GM06990 (cell line): ENCODE measurements at regions not wholly inside any gene's neighbourhood (a gene's known extent, or its start where the extent isn't known, plus 50 kb on each side); places are given as distances from the start of the nearest gene placed in this dataset.

ENCODE experiments used
- DNase-seq: peaks from one replicate; pipeline ENCODE4 v3.0.0-alpha.2; 2011; ENCODE audit not compliant: insufficient read length; ENCODE audit errors: extremely low read depth
- H3K27me3 ChIP-seq: replicated peaks from 2 replicates; pipeline ENCODE4 v1.6.0; 2011; ENCODE audit warnings: low read length; ENCODE audit not compliant: control insufficient read depth, insufficient read depth
- H3K36me3 ChIP-seq: 2 replicates; pipeline ENCODE4 v1.5.1; 2011; ENCODE audit warnings: low read length; ENCODE audit not compliant: control insufficient read depth, insufficient read depth
- H3K4me3 ChIP-seq: replicated peaks from 2 replicates; pipeline ENCODE4 v1.5.1; 2011; ENCODE audit warnings: low read depth, mild to moderate bottlenecking, control low read depth, low read length
- TF ChIP-seq, protein P1 (sequence below): IDR thresholded peaks from 2 replicates; pipeline ENCODE4 v1.5.1; 2011; ENCODE audit warnings: low read length, control low read depth, mild to moderate bottlenecking, inconsistent platforms; ENCODE audit not compliant: insufficient read depth, poor library complexity, severe bottlenecking

DNA sequence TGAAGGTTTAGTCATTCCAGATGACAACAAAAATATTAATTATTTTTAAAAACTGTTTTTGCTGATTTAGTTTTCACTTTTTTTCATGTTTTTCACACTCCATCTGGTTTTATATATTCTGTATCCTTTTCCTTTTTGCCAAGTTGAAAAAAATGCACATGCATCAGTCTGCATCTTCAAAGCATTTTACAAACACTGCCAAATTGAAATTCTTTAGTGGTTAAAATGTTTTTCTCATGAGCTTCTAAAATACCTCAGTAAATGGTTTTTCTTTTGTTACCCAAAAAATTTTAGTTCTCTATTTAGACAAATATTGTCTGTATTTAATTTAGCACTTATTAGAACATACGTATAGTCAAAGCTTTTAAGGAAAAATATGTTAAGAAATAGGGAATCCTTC, 386.9 kb upstream of the HSF2 start:
- no peaks in the 10 kb centered on the region for H3K36me3 ChIP-seq
- no peak overlapping the region for H3K4me3 ChIP-seq
- TF ChIP-seq, protein P1, sequence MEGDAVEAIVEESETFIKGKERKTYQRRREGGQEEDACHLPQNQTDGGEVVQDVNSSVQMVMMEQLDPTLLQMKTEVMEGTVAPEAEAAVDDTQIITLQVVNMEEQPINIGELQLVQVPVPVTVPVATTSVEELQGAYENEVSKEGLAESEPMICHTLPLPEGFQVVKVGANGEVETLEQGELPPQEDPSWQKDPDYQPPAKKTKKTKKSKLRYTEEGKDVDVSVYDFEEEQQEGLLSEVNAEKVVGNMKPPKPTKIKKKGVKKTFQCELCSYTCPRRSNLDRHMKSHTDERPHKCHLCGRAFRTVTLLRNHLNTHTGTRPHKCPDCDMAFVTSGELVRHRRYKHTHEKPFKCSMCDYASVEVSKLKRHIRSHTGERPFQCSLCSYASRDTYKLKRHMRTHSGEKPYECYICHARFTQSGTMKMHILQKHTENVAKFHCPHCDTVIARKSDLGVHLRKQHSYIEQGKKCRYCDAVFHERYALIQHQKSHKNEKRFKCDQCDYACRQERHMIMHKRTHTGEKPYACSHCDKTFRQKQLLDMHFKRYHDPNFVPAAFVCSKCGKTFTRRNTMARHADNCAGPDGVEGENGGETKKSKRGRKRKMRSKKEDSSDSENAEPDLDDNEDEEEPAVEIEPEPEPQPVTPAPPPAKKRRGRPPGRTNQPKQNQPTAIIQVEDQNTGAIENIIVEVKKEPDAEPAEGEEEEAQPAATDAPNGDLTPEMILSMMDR = no peak
- H3K27me3 ChIP-seq = no peaks in the 10 kb centered on the region
- no peak for DNase-seq

DNA sequence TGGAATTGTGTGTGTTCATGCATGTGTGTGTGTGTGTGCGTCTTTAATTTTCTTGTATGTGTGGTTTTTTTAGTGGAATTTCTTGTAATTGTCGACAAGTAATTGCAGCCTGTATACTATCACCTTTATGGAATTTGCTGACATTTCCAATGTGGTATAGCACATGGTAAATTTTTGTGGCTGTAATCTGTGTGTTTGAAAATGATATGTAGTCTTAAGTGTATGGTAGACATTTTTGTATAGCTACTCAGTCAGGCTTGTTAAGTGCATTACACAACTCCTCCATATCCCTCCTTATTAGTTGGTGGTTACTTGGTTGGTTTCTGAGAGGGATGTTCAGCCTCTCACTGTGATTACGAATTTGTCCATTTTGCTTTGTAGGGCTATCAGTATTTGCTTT, 384.5 kb upstream of the HSF2 start:
- no peak for DNase-seq
- TF ChIP-seq, protein P1 = no peak
- no peak overlapping the region for H3K4me3 ChIP-seq
- no peaks in the 10 kb centered on the region for H3K36me3 ChIP-seq
- no peaks in the 10 kb centered on the region for H3K27me3 ChIP-seq

DNA sequence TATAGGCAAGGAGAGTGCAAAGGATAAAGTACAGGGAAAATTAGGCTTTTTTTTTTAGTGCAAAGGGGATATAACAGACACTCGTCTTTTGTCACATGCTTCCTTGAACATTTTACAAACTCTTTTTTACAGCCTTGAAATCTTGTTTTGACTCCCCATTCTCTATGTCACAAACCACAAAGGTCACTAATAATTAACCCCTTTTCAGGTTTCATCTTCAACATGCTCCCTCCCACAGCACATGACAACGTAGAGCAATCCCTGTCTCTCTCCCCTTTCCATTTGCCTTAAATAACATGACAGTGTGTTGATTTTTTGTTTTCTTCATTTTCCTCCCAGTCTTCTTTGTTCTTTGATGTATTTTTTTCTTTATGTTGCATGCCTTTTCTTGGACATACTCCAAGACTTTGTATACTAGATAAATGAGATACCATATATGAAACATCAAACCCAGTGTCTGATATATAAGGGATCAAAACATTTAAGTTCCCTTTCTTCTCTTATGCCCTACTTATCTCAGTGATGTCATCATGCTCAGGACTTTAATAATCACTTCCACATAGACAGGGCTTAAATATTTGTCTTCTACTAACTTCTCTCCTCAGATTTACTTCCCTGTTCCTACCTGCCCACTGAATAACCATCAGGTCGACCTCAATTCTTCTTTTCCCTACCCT, 378.7 kb upstream of the HSF2 start:
- TF ChIP-seq, protein P1 = no peak
- no peaks in the 10 kb centered on the region for H3K36me3 ChIP-seq
- DNase-seq = no peak

DNA sequence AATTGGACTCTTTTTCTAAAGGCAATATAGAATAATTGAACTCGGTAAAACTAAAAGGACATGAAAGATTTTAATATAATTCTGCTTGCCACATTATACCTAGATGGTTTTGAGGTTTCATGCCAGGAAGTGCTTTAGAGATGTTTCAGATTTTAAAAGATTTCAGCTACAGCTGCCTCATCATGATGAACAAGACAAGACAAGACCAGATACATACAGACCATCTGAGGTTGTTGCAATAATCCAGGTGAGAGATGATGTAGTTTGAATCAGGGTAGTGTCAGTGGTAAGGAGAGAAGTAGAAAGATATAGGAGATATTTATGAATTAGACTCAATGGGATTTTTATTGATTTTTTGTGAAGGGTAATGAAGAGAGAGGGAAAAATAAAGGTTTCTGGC, 374.3 kb upstream of the HSF2 start:
- DNase-seq = no peak
- no peak overlapping the region for H3K4me3 ChIP-seq
- no peaks in the 10 kb centered on the region for H3K27me3 ChIP-seq
- TF ChIP-seq, protein P1 = no peak
- no peaks in the 10 kb centered on the region for H3K36me3 ChIP-seq

More for the DNA sequence above, 378.7 kb upstream of the HSF2 start:
- Histone ChIP-seq H3K4me3 (no peak overlapping the region), H3K27me3 (no peaks in the 10 kb centered on the region)

DNA sequence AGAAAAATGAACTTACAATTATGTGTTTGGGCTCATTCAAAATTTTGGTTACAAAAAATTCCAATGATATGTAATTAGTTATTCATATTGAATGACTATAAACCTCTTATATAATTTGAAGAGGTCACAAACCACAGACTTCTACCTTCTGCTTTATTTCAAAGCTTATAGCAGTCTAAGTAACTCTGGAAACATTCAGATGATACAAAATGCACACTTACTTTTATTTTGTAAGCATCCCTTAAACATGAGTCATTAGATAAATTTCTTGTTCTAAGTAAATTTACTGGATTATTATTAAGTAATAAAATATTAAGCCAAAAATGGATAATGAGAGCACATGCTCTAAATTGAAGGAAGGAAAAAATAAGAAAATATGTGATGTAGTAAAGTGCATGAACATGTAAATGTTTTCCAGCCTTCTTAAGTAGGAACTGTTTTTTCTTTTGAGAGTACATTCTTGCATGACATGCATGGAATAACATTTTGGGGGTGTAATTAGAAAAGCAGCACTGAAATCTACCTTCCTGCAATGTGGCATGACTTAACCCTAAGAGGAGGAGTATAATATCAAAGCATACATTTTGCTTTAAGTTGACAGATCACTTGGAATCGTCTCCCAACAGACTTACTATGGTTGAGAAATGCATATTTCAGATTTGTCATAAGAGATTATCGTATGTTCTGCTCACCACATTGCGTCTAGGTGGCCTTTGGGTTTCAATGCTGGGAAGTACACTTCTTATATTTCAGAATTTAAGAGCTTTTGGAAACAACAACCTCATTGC, 372.7 kb upstream of the HSF2 start:
- H3K27me3 ChIP-seq = no peaks in the 10 kb centered on the region
- TF ChIP-seq, protein P1 = no peak
- H3K4me3 ChIP-seq = no peak overlapping the region
- no peak for DNase-seq
- no peaks in the 10 kb centered on the region for H3K36me3 ChIP-seq
